HG02973 (cell line): ENCODE measurements at regions not wholly inside any gene's neighbourhood (a gene's known extent, or its start where the extent isn't known, plus 50 kb on each side); places are given as distances from the start of the nearest gene placed in this dataset.
"Not testable (repeated sequence)": the region's sequence is repeated elsewhere in the genome, so short reads cannot be mapped to it uniquely, and the experiment has no call there.

Experiments used
- ATAC-seq: cut with Tn5 transposase; IDR thresholded peaks from one replicate; pipeline ENCODE4 v1.9.1; 2021; ENCODE audit warnings: moderate library complexity; ENCODE audit not compliant: unreplicated experiment

GRCh38 chr4:162945713-162946112 lies 221.0 kb downstream of the NAF1 start:
- no peak for ATAC-seq

- ATAC-seq, result no peak
Observed at GRCh38 chr4:162943263-162943662, 223.4 kb downstream of the NAF1 start.

- ATAC-seq, result no peak
Observed at GRCh38 chr4:162938738-162939485, 227.8 kb downstream of the NAF1 start.

- ATAC-seq, result no peak
Observed at GRCh38 chr4:162935214-162935613, 231.5 kb downstream of the NAF1 start.

- ATAC-seq, result no peak
Observed at GRCh38 chr4:162931286-162931685, 235.4 kb downstream of the NAF1 start.

- ATAC-seq, result no peak
Observed at GRCh38 chr4:162921178-162921785, 245.4 kb downstream of the NAF1 start.

- ATAC-seq, result no peak
Observed at GRCh38 chr4:162920649-162921048, 246.0 kb downstream of the NAF1 start.

GRCh38 chr4:162912482-162912881 lies 254.2 kb downstream of the NAF1 start:
- no peak for ATAC-seq

GRCh38 chr4:162911349-162911748 lies 255.3 kb downstream of the NAF1 start:
- no peak for ATAC-seq

- ATAC-seq, result no peak
Observed at GRCh38 chr4:162909952-162910351, 256.7 kb downstream of the NAF1 start.

- no peak for ATAC-seq
Observed at GRCh38 chr4:162894387-162894786, 272.3 kb downstream of the NAF1 start.

- peak; percentile 97 for ATAC-seq
Observed at GRCh38 chr4:162891788-162892707, 274.6 kb downstream of the NAF1 start.

GRCh38 chr4:162878096-162878495 lies 288.6 kb downstream of the NAF1 start:
- no peak for ATAC-seq

GRCh38 chr4:162874748-162875147 lies 291.9 kb downstream of the NAF1 start:
- ATAC-seq, result no peak

GRCh38 chr4:162871990-162872389 lies 294.7 kb downstream of the NAF1 start:
- no peak for ATAC-seq

GRCh38 chr4:162869157-162869556 lies 297.5 kb downstream of the NAF1 start:
- no peak for ATAC-seq

- ATAC-seq, result no peak
Observed at GRCh38 chr4:162866565-162866964, 300.1 kb downstream of the NAF1 start.

GRCh38 chr4:162865102-162865501 lies 301.6 kb downstream of the NAF1 start:
- ATAC-seq, result no peak

- ATAC-seq, result no peak
Observed at GRCh38 chr4:162853788-162854187, 312.9 kb downstream of the NAF1 start.

- ATAC-seq, result no peak
Observed at GRCh38 chr4:162852642-162853041, 314.0 kb downstream of the NAF1 start.

- ATAC-seq, result not testable (repeated sequence)
Observed at GRCh38 chr4:162851241-162851758, 315.4 kb downstream of the NAF1 start.
